NOMO-1 treated with dmso at 0.1 percent for 144 hours (cell line): ENCODE measurements at regions not wholly inside any gene's neighbourhood (a gene's known extent, or its start where the extent isn't known, plus 50 kb on each side); places are given as distances from the start of the nearest gene placed in this dataset.
"Not testable (repeated sequence)": the region's sequence is repeated elsewhere in the genome, so short reads cannot be mapped to it uniquely, and the experiment has no call there.

ENCODE experiments used
- DNase-seq: peaks from one replicate; lab custom pipeline; 2025; ENCODE audit not compliant: unreplicated experiment; lab: John Stamatoyannopoulos, UW

- DNase-seq, result no peak
Measured at GRCh38 chr11:87484566-87484965, 446.8 kb downstream of the TMEM135 start.

DNA sequence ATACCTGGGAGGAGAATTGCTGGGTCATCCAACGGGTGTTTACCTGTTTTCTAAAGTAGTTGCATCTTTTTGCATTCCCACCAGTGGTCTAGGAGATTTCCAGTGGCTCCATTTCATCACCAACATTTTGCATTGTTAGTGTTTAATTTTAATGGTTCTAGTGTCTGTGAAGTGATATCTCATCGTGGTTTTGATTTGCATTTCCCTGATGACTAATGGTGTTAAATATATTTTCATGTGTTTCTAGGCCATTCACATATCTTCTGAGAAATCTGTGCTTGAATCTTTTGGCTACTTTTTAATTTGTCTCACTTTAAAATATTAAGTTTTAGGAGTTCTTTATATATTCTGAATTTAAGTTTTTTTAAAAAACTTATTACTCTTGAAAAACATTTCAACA lies 439.6 kb downstream of the TMEM135 start:
- DNase-seq, result no peak

DNA sequence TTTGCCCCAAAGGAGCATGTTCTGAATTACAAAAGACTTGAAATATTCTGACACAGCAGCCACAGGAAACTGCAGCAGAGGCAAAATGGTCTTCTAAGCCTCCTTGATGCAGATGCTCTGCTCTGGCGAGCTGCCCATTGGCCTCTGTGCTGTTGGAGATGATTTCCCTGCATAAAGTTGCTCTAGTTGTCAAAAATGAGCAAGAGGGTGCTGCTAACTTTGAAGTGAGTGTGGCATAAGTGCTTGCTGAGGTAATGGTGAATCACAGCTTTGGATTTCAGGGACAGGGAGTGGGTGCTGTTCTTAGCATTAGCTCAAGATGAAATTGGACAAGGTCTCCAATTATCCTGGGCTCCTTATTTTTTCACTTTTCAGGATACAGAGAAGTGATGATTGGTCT lies 435.4 kb downstream of the TMEM135 start:
- no peak for DNase-seq

DNA sequence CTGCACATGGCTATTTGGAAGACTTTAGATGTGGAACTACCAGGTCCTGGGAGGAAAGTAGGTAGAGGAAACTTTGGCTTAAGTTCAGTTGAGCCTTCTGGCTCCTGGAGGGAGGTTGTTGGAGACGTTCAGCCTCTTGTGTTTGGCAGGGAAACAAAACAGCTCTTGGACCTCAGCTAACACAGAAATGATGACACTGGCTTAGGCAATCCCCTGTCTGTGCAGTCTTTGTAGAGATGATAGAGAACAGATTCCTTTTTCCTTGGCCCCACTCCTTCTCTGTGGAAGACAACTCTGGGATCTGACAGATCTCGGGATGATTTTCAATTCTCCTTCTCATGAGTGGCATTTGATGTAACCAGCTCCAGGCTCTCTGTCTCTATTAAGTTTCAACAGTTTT lies 428.5 kb downstream of the TMEM135 start:
- no peak for DNase-seq

- DNase-seq, result no peak
Measured at GRCh38 chr11:87465716-87466115, 428.0 kb downstream of the TMEM135 start.

DNA sequence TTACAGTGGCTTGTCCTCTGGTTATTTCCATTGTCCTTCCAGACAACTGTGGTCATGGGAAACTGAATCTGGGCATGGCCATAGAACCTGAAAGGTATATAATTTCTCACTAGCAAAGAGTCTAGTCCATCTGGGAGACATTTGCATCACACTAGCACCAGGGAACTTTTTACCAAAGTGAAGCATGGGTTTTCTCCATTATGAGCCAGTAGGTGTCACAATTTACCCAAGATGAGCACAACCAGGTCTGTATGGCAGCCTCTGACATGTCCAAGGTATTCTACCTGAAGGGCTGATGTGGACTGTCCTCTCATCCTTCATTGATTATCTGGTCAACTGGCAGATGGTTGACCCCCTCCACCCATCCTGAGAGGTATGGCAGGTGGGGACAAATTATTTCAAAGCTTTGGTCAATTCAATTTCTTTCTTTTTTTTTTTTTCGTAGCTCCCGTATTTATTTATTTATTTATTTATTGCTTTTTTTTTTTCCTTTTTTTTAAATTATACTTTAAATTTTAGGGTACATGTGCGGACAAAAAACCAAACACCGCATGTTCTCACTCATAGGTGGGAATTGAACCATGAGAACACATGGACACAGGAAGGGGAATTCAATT lies 425.9 kb downstream of the TMEM135 start:
- DNase-seq, result no peak

DNA sequence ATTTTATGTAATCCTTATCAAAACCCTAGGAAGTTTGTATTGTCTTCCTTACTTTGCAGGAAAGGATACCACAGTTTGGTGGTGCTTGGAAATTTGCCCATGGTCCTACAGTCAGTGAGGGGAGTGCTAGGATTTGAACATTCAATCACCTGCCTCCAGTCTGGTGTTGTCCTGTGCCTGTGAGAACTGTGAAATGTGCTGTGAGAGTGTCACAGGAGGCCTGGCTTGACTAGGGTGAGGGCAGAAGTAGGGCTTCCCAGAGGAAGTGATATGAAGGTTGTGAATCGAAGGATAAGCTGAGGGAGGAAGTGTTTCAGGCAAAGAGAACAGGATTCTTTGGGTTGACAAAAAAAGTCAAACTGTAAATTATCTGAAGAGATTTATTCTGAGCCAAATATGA lies 424.4 kb downstream of the TMEM135 start:
- no peak for DNase-seq

GRCh38 chr11:87460842-87461637 lies 423.3 kb downstream of the TMEM135 start:
- no peak for DNase-seq

DNA sequence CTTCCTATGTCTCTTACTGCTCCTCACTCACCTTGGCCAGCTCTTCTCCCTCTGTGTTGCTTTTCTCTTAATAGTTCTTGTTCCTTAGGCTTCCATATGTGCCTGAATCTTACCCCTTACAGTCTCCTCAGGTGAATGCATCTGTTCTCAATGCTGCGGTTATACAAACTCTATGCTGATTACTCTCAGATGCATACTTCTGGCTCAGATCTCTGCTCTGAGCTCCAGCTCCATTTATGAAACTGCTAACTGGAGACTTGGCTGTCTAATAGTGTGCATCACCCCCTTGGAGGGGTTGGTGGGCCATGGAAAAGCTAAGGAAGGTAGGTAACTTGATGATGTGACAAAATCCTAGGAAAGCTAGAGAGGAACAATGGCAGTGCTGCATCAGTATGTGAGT lies 422.5 kb downstream of the TMEM135 start:
- no peak for DNase-seq

GRCh38 chr11:87459351-87459750 lies 421.6 kb downstream of the TMEM135 start:
- DNase-seq, result no peak

DNA sequence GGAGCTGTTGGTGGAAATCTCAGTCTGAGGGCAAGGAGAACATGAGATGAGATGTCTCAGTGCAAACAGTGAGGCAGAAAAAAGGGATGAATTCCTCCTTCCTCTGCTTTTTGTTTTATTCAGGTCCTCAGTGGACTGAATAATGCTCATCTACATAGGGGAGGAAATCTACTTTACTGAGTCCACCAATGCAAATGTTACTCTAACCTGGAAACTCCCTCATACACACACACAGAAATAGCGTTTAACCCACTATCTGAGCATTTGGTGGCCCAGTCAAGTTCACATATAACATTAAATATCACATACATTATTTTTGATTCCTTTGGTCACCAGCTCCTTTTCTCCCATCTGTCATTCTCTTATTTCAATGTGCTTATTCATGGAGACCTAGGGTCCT lies 418.8 kb downstream of the TMEM135 start:
- DNase-seq, result no peak

GRCh38 chr11:87455180-87455579 lies 417.4 kb downstream of the TMEM135 start:
- DNase-seq, result no peak

DNA sequence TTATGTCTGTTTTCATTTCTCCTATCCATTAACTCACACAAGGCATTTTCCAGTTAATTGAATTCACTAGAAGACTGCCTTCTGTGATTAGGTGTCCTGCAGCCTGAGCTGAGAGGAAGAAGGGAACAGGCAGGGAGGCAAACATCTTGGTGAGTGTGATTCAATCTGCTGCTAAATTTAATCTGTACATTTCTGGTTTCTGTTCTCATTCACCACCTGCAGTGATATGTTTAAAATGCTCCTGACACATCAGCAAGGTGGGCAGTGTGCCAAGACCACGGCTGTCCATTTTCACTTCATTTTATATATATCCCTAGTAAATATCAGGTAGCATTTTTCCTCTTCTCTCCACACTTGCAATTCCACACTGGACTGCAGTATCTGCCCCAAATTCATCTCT lies 416.5 kb downstream of the TMEM135 start:
- DNase-seq, result no peak

DNA sequence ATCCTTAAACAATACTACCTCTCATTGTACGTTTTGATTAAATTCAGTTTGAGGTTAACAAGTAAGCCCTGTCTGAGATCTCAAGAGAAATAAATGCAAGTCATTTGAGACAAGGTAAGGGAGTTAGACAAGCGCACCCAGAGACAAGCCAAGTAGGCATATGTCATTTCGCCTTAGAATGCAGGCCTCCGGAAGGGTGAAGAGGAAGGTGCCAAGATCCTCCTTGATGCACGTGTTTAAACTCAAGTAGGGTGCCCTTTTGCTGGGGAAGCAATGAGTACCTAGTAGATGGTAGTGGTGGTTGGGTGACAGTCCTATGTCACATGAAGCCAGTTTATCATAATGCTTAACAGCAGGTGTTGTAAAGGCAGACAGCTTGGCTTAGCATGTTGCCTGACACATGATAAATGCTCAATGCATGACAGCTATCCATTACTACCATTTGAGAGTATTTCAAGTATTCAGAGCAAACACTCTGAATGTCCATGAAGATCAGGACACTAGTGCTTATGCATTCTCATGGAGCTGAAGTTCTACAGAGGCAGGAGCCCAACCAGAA lies 415.9 kb downstream of the TMEM135 start:
- no peak for DNase-seq

DNA sequence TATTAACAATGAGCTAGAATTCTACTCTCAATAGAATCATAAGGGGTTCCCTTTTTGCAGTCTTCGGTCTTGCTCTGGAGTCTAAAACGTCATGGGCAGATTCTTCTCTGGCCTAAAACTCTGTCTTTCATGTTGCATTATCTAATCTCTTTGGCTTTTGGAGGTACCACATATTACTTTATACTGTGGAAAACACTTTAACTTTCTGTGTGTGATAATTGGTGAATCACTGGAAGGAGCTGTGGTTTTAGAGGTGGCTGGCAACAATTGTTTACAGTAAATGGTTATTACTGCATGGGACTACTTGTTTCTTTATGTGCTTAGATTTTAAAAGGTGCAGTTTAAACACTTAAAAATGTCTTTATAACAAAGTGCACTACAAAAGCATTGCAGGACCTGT lies 414.3 kb downstream of the TMEM135 start:
- not testable (repeated sequence) for DNase-seq

DNA sequence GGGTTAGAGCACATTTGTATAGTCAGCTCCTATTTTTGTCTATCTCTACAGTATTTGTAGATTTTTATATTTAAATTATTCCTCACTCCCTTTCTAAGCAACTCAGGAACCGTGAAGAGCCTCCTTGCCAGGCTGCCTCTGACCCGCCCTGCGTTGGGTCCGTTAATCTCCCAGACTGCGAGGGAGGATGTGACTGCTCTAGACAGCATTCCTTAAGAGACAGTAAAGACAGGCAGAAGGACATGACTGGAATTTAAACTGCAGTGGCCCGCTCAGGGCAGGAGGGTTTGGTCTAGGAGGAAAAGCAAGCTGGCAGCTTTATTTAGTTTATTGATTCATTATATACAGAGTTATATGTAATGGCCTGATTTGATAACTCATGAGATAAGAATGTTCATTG lies 413.7 kb downstream of the TMEM135 start:
- no peak for DNase-seq

GRCh38 chr11:87447606-87448005 lies 409.9 kb downstream of the TMEM135 start:
- DNase-seq, result no peak

DNA sequence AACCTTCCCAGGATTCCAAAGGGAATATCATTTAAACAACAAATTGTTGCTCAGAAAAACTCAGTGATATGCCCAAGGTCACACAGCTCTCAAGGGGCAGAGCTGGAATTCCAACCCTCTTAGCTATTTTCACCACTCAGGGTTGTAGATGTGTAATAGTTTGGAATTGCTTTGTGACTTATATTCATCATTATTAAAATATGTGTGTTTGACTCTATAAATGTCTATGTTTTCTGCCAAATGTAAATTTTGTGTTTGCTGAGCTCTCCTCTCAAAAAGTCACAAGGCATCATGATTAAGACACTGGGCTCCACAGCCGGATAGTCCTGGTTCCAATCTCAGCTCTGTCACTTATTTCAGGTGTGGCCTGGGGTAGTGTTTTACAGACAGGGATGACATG lies 407.3 kb downstream of the TMEM135 start:
- no peak for DNase-seq

- no peak for DNase-seq
Measured at GRCh38 chr11:87443707-87444106, 406.0 kb downstream of the TMEM135 start.

DNA sequence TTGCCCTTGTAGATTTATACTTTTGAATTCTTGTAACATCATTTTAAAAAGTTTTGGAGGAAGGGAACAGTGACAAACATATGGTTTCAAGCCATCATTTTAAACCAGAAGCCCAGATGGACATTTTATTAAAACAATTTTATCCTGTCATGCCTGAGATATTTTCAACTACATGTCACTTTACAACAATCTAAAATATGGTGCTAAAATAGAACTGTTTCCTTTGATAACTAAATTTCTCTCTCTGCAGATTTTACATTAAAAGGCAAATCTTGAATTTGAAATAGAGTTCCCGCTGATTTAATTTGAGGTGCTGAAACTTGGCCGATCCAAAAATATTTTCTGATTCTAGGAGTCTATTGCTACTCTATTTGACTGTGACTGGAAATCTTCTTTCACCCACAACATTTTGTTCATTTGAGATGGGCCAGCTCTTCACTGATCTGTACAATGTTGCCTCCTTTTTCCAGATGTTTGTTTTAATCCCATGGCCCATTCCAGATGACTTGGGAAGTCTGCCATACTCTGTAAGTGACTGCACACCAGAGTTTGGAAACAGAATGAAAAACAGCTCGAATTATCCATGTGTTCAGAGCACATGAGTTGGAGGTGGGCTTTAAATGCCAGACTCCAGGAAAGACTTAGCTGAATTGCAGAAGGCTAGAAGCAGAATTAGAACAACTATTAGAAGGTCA lies 402.5 kb downstream of the TMEM135 start:
- no peak for DNase-seq

GRCh38 chr11:87438416-87438815 lies 400.7 kb downstream of the TMEM135 start:
- DNase-seq, result no peak

DNA sequence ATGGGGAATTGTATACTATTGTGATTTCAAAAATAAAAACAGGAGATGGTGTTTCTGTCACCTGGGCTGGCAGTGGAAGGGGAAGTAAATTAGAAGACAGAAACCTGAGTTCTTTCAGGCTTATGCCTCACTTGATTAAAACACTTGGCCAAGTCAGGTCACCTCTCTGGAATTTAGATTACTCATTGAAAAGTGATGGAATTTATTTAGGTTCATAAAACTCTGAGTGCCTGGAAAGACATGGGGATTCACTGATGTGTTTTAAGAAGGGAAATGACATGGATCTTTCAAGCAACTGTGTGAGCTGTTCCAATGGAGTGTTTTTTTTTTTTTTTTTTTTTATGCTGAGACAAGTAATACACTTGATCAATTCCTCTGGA lies 400.1 kb downstream of the TMEM135 start:
- DNase-seq, result no peak
